Nephron (organoid): ENCODE measurements at regions not wholly inside any gene's neighbourhood (a gene's known extent, or its start where the extent isn't known, plus 50 kb on each side); places are given as distances from the start of the nearest gene placed in this dataset.

Experiments
- H3K27ac Mint-ChIP-seq, 3 experiments: 2 replicates each; pipeline ENCODE4 v1.8.0; 2020; ENCODE audit warnings: mixed read lengths in 3 of 3, mild to moderate bottlenecking in 2 of 3, moderate library complexity in 1 of 3
- H3K27me3 Mint-ChIP-seq: 2 replicates; pipeline ENCODE4 v1.8.0; 2021; ENCODE audit warnings: low read depth, mild to moderate bottlenecking, moderate library complexity, mixed read lengths
- H3K36me3 Mint-ChIP-seq: 2 replicates; pipeline ENCODE4 v1.8.0; 2020; ENCODE audit warnings: low read depth, mixed read lengths
- H3K4me1 Mint-ChIP-seq: 2 replicates; pipeline ENCODE4 v1.8.0; 2020; ENCODE audit warnings: mixed read lengths
- H3K4me3 Mint-ChIP-seq, 3 experiments: 2 replicates each; pipeline ENCODE4 v1.8.0; 2020; ENCODE audit warnings: mild to moderate bottlenecking in 3 of 3, mixed read lengths in 3 of 3, moderate library complexity in 2 of 3
- H3K9me3 Mint-ChIP-seq: 2 replicates; pipeline ENCODE4 v1.8.0; 2020; ENCODE audit warnings: mixed read lengths
- TF ChIP-seq, protein P1 (sequence below), 3 experiments: fragments of 200-600 bp; sonication (generic); IDR thresholded peaks; one replicate each; pipeline ENCODE4 v1.5.0; 2021; ENCODE audit warnings: antibody characterized with exemption in 3 of 3; ENCODE audit not compliant: unreplicated experiment in 3 of 3

- Mint-ChIP-seq H3K4me1 (no peaks in the 10 kb centered on the region), H3K4me3 (no peak overlapping the region), H3K36me3 (no peaks in the 10 kb centered on the region), H3K9me3 (no peaks in the 10 kb centered on the region), H3K27me3 (peaks cover 3% of the 10 kb centered on the region), H3K27ac (no peak overlapping the region)
- TF ChIP-seq, protein P1, sequence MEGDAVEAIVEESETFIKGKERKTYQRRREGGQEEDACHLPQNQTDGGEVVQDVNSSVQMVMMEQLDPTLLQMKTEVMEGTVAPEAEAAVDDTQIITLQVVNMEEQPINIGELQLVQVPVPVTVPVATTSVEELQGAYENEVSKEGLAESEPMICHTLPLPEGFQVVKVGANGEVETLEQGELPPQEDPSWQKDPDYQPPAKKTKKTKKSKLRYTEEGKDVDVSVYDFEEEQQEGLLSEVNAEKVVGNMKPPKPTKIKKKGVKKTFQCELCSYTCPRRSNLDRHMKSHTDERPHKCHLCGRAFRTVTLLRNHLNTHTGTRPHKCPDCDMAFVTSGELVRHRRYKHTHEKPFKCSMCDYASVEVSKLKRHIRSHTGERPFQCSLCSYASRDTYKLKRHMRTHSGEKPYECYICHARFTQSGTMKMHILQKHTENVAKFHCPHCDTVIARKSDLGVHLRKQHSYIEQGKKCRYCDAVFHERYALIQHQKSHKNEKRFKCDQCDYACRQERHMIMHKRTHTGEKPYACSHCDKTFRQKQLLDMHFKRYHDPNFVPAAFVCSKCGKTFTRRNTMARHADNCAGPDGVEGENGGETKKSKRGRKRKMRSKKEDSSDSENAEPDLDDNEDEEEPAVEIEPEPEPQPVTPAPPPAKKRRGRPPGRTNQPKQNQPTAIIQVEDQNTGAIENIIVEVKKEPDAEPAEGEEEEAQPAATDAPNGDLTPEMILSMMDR (IDR thresholded peaks at IDR 0.05; ENCODE audit: unreplicated experiment in 3 of 3) = no peak
Measured at GRCh38 chr9:71632776-71633175, 135.5 kb downstream of the CEMIP2 start.

- Mint-ChIP-seq H3K27ac (no peak overlapping the region), H3K36me3 (no peaks in the 10 kb centered on the region), H3K4me3 (no peak overlapping the region), H3K4me1 (no peaks in the 10 kb centered on the region), H3K9me3 (no peaks in the 10 kb centered on the region), H3K27me3 (peaks cover 3% of the 10 kb centered on the region)
- TF ChIP-seq, protein P1 (IDR thresholded peaks at IDR 0.05; ENCODE audit: unreplicated experiment in 3 of 3) = no peak
Measured at GRCh38 chr9:71630377-71630995, 137.8 kb downstream of the CEMIP2 start.

DNA sequence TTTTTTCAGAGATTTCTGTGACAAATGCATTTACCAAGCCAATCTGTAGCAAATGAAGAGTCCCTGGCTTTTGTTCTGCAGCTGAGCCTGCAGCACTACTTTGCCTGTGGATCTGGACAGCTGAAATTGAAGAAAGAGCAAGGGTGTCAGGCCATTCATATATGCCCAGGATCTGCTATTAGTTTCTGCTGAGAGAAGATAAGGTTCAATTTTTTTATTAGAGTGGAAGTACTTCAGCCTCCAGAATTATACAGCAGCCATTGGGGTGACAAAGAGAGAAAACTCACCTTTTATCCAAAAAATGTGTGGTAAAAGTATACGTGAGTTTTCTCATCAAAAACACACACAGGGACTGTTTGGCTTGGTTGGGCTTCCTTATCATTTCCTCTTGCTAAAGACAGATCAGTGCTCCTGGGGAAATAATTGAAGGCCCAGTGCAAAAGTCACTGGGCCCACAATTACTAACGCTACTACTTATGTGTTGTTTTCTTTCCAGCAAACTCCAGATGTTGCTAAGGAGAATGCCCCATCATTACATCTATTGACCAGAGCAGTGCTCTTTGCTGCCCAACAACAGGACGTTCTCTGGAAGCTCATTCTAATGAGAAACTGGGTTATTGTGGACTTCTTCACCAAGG is 138.6 kb downstream of the CEMIP2 start:
- Mint-ChIP-seq H3K4me1 (no peaks in the 10 kb centered on the region), H3K27me3 (peaks cover 3% of the 10 kb centered on the region), H3K4me3 (no peak overlapping the region), H3K27ac (no peak overlapping the region), H3K9me3 (no peaks in the 10 kb centered on the region), H3K36me3 (no peaks in the 10 kb centered on the region)
- TF ChIP-seq, protein P1 (IDR thresholded peaks at IDR 0.05; ENCODE audit: unreplicated experiment in 3 of 3) = no peak

DNA sequence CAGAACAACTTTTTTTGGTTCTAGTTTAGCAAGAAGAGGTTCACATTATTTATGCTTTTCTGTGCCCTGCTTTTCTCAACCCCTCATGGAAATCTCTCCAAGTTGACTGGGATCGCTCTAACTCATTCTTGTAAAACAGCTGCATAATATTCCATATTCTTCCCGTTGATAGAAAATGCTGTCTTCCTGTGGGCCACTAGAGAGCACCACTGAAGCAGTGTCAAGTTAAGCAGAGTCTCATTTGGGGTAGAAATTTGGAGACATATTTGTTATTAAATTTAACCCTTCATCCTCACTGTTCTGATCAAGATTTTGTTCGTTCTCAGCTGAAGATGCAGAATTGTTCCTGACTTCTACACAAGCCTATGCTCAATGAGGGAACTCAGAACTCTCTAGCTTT is 140.1 kb downstream of the CEMIP2 start:
- TF ChIP-seq, protein P1 (IDR thresholded peaks at IDR 0.05; ENCODE audit: unreplicated experiment in 3 of 3) = no peak
- Mint-ChIP-seq H3K27me3 (peaks cover 3% of the 10 kb centered on the region), H3K27ac (no peak overlapping the region), H3K4me1 (no peaks in the 10 kb centered on the region), H3K9me3 (no peaks in the 10 kb centered on the region), H3K36me3 (no peaks in the 10 kb centered on the region), H3K4me3 (no peak overlapping the region)

- TF ChIP-seq, protein P1 (IDR thresholded peaks at IDR 0.05; ENCODE audit: unreplicated experiment in 3 of 3) = no peak
- peaks cover 3% of the 10 kb centered on the region for H3K27me3 Mint-ChIP-seq
- no peak overlapping the region for H3K4me3 Mint-ChIP-seq
- H3K36me3 Mint-ChIP-seq = no peaks in the 10 kb centered on the region
- H3K27ac Mint-ChIP-seq = no peak overlapping the region
- H3K9me3 Mint-ChIP-seq = no peaks in the 10 kb centered on the region
- H3K4me1 Mint-ChIP-seq = no peaks in the 10 kb centered on the region
Measured at GRCh38 chr9:71627537-71627936, 140.8 kb downstream of the CEMIP2 start.

- Mint-ChIP-seq H3K4me1 (no peaks in the 10 kb centered on the region), H3K4me3 (no peak overlapping the region), H3K9me3 (no peaks in the 10 kb centered on the region), H3K27ac (no peak overlapping the region), H3K36me3 (no peaks in the 10 kb centered on the region), H3K27me3 (peaks cover 3% of the 10 kb centered on the region)
- TF ChIP-seq, protein P1 (IDR thresholded peaks at IDR 0.05; ENCODE audit: unreplicated experiment in 3 of 3) = no peak
Measured at GRCh38 chr9:71626395-71626794, 141.9 kb downstream of the CEMIP2 start.
